Limb (tissue), 2 donors: ENCODE measurements at regions not wholly inside any gene's neighbourhood (a gene's known extent, or its start where the extent isn't known, plus 50 kb on each side); places are given as distances from the start of the nearest gene placed in this dataset.

Experiments
- DNase-seq, 2 donors: peaks; one replicate each; pipeline ENCODE4 v3.0.0-alpha.2; 2016; ENCODE audit errors: extremely low spot score in 2 of 2

GRCh38 chr20:11338496-11339306, 579.0 kb upstream of the BTBD3 start:
- no peak for DNase-seq

- no peak for DNase-seq
Observed at GRCh38 chr20:11344939-11345338, 572.8 kb upstream of the BTBD3 start.

GRCh38 chr20:11347738-11348137, 570.0 kb upstream of the BTBD3 start:
- DNase-seq: no peak

GRCh38 chr20:11350126-11351005, 567.3 kb upstream of the BTBD3 start:
- no peak for DNase-seq

GRCh38 chr20:11352041-11352440, 565.7 kb upstream of the BTBD3 start:
- DNase-seq: no peak

GRCh38 chr20:11354846-11355245, 562.8 kb upstream of the BTBD3 start:
- DNase-seq: no peak

- DNase-seq: no peak
Observed at GRCh38 chr20:11355345-11355744, 562.3 kb upstream of the BTBD3 start.

GRCh38 chr20:11356061-11356460, 561.6 kb upstream of the BTBD3 start:
- DNase-seq: no peak

- no peak for DNase-seq
Observed at GRCh38 chr20:11362450-11362849, 555.2 kb upstream of the BTBD3 start.

- no peak for DNase-seq
Observed at GRCh38 chr20:11364736-11365135, 553.0 kb upstream of the BTBD3 start.

GRCh38 chr20:11366660-11367059, 551.0 kb upstream of the BTBD3 start:
- DNase-seq: no peak

- no peak for DNase-seq
Observed at GRCh38 chr20:11368499-11368898, 549.2 kb upstream of the BTBD3 start.

- DNase-seq: no peak
Observed at GRCh38 chr20:11368965-11369711, 548.6 kb upstream of the BTBD3 start.

- DNase-seq: no peak
Observed at GRCh38 chr20:11371831-11372230, 545.9 kb upstream of the BTBD3 start.

GRCh38 chr20:11372876-11373790, 544.6 kb upstream of the BTBD3 start:
- DNase-seq: peak; percentile 46 to 49

- no peak for DNase-seq
Observed at GRCh38 chr20:11375335-11375734, 542.4 kb upstream of the BTBD3 start.

GRCh38 chr20:11375966-11376365, 541.7 kb upstream of the BTBD3 start:
- no peak for DNase-seq

GRCh38 chr20:11376420-11376819, 541.3 kb upstream of the BTBD3 start:
- no peak for DNase-seq

GRCh38 chr20:11376998-11377397, 540.7 kb upstream of the BTBD3 start:
- DNase-seq: no peak

- no peak for DNase-seq
Observed at GRCh38 chr20:11377761-11378160, 539.9 kb upstream of the BTBD3 start.

- DNase-seq: no peak
Observed at GRCh38 chr20:11378252-11378651, 539.4 kb upstream of the BTBD3 start.
